TTC549 (cell line): ENCODE measurements at regions not wholly inside any gene's neighbourhood (a gene's known extent, or its start where the extent isn't known, plus 50 kb on each side); places are given as distances from the start of the nearest gene placed in this dataset.
"Not testable (repeated sequence)": the region's sequence is repeated elsewhere in the genome, so short reads cannot be mapped to it uniquely, and the experiment has no call there.

Experiments
- FAIRE-seq: peaks from 2 replicates; lab custom pipeline; 2012; peaks lifted over from hg19 to GRCh38; lab: Jason Lieb, UNC

GRCh38 chr6:71204741-71205140 is 83.9 kb upstream of the OGFRL1 start:
- FAIRE-seq = no peak

- no peak for FAIRE-seq
Measured at GRCh38 chr6:71205336-71205956, 83.2 kb upstream of the OGFRL1 start.

- no peak for FAIRE-seq
Measured at GRCh38 chr6:71206089-71206488, 82.5 kb upstream of the OGFRL1 start.

- FAIRE-seq = no peak
Measured at GRCh38 chr6:71209206-71209605, 79.4 kb upstream of the OGFRL1 start.

- FAIRE-seq = no peak
Measured at GRCh38 chr6:71209626-71210025, 79.0 kb upstream of the OGFRL1 start.

- FAIRE-seq = no peak
Measured at GRCh38 chr6:71211799-71212198, 76.8 kb upstream of the OGFRL1 start.

GRCh38 chr6:71220466-71220865 is 68.1 kb upstream of the OGFRL1 start:
- FAIRE-seq = no peak

- FAIRE-seq = no peak
Measured at GRCh38 chr6:71222671-71223070, 65.9 kb upstream of the OGFRL1 start.

GRCh38 chr6:71224011-71224410 is 64.6 kb upstream of the OGFRL1 start:
- FAIRE-seq = no peak

- FAIRE-seq = no peak
Measured at GRCh38 chr6:71226151-71226550, 62.5 kb upstream of the OGFRL1 start.

- no peak for FAIRE-seq
Measured at GRCh38 chr6:71228461-71229041, 60.1 kb upstream of the OGFRL1 start.

GRCh38 chr6:71229477-71229876 is 59.1 kb upstream of the OGFRL1 start:
- no peak for FAIRE-seq

GRCh38 chr6:71232890-71233289 is 55.7 kb upstream of the OGFRL1 start:
- FAIRE-seq = not testable (repeated sequence)

GRCh38 chr6:71236926-71237434 is 51.6 kb upstream of the OGFRL1 start:
- FAIRE-seq = no peak

GRCh38 chr6:71238351-71238750 is 50.3 kb upstream of the OGFRL1 start:
- no peak for FAIRE-seq
